Dermis microvascular lymphatic vessel endothelial cell (primary cell): ENCODE measurements at regions not wholly inside any gene's neighbourhood (a gene's known extent, or its start where the extent isn't known, plus 50 kb on each side); places are given as distances from the start of the nearest gene placed in this dataset.

ENCODE experiments used
- DNase-seq, 2 donors: peaks; one replicate each; pipeline versions ENCODE4 v3.0.0 to v3.0.0-alpha.2; 2010; ENCODE audit warnings: low read depth in 2 of 2

DNA sequence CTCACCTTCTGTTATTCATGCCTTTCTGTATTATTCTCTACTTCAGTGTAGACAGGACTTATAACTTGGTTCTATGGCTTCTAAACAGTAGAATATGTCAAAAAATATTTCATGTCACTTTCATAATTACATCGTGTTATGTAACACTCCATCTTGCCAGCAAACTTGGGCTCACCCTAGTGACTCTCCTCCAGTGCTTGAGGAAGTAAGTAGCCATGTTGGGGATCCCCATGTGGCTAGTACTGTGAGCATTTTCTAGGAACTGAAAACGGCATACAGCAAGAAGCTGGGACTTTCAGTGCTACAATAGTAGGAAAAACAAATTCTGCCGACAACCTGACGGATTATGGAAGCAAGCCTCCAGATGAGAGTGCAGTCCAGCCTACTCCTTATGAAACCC lies 495.6 kb downstream of the SLITRK6 start:
- DNase-seq, result no peak

DNA sequence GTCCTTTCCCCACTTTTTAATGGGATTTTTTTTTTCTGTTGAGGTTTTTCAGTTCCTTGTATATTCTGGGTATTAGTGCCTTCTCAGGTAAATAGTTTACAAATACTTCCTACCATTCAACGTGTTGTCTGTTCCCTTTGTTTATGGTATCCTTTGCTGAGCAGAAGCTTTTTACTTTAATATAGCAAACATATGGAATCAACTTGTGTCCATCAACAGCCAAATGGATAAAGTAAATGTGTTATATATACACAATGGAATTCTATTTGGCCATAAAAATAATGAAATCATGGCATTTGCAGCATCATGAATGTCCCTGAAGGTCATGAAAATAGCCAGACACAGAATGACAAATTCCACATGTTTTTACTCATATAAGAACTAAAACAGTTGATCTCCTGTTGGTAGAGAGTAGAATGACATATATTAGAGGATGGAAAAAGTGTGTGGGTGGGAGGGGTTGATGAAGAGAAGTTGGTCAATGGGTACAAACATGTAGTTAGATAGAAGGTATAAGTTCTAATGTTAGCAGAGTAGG lies 500.8 kb downstream of the SLITRK6 start:
- DNase-seq, result no peak

DNA sequence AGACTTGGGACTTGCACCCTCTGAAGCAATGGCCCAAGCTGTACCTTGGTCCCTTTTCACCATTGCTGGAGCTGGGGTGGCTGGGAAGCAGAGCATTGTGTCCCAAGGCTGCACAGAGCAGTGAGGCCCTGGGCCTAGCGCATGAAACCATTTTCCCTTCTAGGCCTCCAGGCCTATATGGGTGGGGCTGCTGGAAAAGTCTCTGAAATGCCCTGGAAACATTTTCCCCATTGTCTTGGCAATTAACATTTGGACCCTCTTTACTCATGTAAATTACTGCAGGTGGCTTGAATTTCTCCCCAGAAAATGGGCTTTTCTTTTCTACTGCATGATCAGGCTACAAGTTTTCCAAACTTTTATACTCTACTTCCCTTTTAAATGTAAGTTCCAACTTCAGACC lies 510.5 kb downstream of the SLITRK6 start:
- no peak for DNase-seq

DNA sequence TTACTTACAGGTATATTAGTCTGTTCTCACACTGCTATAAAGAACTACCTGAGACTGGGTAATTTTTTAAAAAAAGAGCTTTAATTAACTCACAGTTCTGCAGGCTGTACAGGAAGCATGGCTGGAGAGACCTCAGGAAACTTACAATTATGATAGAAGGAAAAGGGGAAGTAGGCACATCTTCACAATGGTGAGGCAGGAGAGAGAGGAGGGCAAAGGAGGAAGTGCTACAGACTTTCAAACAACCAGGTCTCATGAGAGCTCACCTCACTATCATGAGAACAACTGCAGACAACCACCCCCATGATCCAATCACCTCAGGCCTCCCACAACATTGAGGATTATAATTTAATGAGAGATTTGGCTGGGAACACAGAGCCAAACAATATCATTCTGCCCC lies 511.7 kb downstream of the SLITRK6 start:
- no peak for DNase-seq

DNA sequence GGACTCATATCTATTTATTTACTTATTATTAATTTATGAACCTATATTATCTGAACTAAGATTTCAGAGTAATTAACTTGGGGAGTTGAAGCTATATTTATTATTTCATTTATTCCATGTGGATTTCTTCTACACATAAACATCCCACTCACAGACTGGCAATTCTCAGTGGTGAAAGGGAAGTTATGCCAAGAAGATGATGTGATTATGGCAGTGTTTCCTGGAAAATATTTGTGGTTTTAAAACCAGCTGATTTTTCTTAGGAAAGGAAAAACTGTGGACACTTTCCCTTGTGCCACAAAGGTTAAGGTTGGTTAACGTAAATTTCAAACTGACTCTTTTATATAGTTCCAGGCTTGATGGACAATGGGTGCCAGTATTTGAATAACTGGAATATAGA lies 513.1 kb downstream of the SLITRK6 start:
- no peak for DNase-seq

DNA sequence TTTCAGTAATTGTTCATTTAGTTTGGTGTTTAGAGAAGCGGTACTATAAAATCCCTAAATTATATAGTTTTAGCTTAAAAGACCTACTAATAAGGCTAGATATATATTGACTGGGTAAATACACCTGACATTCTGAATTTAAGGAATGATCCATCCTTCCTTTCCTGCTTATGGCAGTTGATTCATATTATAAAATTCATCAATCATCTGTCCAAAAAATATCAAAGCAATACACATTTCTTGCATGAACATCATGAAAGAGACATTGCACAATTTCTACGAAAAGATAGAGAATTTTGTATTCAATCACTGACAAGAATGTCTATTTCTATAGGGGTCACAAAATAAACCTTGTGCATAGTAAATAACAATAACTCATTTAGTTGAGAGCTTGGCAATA lies 514.9 kb downstream of the SLITRK6 start:
- no peak for DNase-seq

DNA sequence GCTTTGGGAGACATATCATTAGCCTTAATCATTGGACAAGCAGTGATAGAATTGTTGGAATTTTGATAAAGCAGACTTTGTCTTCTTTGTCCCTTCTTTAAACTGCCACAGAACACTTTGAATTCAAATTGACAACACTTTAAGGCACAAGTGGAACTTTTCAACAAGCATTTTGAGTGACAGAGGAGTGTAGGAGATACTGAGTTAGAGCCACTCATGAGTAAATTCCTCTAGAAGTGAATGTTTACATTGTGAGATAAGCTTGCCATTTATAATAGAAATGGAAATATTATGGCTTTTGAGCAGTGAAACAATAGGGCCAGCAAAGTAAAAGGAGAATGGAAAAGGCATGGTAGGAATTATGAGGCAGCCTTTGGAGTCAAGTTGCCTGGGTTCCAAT lies 515.8 kb downstream of the SLITRK6 start:
- DNase-seq, result no peak

DNA sequence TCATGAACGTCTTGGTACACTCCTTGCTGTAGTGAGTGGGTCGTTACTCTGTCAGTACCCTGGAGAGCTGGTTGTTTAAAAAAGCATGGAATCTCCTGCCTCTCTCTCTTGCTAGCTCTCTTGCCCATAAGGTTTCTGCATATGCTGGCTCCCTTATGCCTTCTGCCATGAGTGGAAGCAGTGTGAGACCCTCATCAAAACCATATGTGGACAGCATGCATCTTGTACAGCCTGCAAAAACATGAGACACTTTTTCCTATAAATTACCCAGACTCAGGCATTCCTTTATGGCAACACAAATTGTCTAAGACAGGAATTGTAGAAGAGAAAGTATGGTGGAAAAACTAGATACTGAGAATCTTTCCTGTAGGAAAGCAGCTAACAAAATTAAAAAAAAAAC lies 516.3 kb downstream of the SLITRK6 start:
- DNase-seq, result no peak

DNA sequence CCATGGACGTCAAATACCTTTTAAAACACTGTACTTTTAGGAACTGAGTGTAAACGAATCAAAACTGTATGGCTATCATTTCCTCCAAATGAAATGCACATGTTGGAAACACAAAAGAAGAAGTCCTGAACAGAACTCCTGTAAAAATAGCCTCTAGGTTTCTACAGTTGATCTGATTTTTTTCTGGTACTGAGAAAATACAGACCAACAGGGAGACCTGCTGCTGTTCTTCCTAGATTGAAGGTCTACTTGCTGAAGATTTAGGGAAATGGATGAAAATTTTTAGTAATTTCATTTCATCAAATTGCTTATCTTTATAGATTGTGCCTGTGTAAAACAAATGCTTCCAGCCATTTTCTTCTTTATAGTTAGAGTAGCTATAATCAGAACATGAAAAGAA lies 520.4 kb downstream of the SLITRK6 start:
- DNase-seq, result no peak

DNA sequence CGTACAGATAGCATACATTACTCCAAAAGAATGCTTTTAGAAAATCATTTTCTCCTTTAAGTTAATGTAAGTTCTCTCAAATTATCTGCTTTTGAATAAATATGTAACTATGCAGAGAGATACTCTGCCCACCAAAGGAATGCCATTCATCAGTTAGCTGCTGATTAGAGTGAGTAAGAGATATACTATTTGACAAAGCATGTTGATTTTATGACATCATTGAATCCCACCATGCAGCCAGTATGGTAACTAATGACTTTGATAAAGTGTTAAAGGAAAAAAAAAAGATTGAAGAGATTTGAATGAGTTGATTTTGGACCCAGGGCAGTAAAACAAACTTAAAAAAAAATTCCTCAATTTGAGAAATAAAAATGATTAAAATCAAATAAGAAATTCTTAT lies 521.5 kb downstream of the SLITRK6 start:
- DNase-seq, result no peak

DNA sequence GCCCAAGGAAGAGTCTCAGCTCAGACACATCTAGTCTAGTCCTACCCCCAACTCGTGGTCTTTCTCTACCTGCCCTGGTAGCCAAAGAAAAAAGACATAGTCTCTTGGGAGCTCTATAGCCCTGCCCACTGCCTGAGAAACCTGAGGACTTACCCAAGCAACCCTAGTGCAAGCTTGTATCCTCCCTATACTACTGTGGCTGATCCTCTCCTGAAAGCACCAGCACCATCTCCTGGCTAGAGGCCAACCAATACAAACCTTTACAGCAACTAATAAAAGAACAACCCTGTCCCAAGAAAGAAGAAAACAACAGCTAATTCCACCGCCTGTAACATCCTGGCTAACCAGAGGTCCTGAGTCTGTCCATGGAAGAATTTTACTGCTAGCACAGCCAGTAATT lies 532.4 kb downstream of the SLITRK6 start:
- no peak for DNase-seq

DNA sequence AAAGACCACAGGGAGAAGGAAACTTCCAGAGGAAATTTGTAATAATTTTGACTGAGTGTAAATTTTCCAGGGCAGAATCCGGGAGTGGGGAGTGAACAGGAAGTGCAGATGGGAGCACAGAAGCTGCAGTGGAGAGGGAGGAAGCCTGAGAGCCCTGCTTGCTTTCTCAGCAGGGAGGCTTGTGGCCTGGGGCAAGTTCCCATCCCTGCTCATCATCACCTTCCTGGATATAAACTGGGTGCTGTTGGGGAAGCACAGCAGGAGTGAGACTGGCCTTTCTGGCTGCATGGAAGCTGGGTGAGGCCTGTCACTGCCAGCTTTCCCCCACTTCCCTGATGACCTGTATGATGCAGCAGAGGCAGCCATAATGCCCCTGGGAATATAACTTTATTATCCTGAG lies 532.9 kb downstream of the SLITRK6 start:
- no peak for DNase-seq

DNA sequence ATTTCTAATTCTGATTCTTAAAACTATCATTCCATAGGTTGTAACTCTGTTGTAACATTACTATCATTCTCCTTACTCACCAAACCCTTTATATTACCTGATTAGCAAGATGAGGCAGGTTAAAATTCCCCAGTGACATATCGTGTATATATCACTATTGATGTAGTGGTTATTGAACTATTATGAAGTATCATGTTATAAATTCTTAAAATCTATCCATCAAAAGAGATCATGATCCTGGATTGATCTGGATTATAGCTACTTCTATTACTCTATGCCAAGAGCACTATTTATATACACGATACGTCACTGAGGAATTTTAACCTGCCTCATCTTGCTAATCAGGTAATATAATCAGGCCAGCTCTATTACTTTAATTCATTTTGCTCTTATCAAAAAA lies 533.9 kb downstream of the SLITRK6 start:
- no peak for DNase-seq

DNA sequence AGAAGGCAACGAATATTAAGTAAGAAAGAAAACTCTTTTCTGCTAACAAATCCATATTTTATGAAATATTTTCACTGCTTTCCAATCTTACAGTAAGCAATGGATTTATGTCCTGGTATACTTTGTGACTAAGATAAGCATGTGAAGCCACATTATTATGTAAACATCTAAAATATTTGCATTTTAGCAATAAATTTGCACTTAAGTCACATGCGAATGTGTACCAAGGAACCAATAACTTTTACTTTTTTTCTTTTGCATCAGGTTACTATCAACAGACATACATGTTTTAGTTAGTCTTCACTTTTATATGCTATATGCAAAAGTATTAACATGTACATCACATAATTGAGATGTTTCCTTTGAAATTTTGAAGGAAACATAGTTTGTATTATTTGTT lies 536.7 kb downstream of the SLITRK6 start:
- DNase-seq, result no peak

DNA sequence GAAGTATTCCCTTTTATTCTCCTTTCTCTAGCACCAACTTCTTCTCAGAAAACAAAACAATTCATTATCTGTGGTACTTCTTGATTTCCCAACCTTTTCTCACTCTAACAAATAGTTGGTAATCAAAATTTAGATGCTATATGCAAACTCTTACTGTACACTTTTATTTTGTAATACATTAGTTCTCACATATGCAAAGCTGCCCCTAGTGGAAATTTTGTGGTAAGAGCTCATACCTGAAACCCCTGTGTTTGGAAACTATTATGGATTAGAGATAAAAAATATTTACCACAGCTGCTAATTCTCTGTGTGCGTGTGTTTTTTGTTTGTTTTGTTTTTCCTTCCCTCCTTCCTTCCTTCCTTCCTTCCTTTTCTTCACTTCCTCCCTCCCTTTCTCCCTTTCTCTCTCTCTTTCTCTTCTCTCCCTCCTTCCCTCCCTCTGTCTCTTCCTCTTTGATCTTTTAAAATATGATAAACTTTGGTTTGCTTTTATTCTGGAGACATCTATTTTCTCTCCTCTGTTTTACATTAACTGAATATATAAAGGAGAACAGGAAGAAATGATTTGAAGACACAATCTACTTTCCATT lies 537.4 kb downstream of the SLITRK6 start:
- DNase-seq, result no peak

DNA sequence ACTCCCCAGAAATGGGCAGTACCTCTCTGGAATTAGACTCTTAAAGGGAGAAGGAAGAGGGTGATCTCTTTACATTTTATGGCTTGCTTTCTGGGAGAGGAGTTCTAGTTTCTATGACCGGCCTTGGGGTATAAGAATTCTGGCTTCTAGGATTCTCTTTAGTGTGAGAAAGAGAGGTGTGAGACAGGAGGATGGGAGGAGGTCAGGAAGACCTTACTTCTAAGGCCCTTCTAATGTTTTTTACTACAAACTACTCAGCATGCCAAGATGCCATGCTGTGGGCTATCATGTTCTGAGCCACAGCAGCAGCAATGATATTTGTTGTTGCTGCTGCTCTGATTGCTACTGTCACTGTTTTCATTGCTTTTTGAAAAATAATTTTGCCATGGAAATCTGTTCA lies 538.3 kb downstream of the SLITRK6 start:
- DNase-seq, result no peak

DNA sequence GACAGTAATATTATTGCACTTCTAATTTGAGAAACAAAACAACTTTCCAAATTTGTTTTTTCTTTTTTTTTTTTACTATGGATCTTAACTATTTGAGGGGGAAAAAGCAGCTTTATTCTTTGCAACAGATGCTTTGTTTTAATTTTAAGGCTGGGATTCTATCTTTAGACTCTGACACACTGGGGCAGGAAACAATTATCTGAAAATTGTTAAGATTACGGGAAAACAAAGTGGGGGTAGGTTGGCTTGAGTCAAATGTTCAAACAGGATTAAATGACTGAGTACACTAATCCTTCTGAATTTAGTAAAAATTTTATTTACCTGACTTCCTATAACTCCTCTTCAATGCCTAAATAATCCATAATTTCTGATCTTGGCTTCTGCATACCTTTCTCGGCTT lies 543.2 kb downstream of the SLITRK6 start:
- no peak for DNase-seq

DNA sequence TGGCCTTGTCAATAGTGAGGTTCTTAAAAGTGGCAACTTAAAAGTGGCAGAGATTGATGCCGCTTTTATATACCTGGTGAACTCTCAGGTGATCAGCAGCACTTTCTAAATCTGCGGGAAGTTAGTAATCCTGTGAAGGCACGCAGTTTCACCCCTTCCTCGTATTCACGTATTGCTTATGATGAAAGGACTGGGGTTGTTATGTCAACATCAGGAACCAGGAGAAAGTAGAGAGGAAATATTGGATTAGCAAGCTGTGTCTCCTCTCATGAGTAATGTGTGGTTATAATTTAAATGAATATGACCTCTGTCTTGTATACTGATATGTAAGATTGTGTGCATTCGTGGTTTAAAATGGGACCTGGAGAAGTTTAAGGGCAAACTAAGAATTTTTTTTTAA lies 544.6 kb downstream of the SLITRK6 start:
- DNase-seq, result no peak

DNA sequence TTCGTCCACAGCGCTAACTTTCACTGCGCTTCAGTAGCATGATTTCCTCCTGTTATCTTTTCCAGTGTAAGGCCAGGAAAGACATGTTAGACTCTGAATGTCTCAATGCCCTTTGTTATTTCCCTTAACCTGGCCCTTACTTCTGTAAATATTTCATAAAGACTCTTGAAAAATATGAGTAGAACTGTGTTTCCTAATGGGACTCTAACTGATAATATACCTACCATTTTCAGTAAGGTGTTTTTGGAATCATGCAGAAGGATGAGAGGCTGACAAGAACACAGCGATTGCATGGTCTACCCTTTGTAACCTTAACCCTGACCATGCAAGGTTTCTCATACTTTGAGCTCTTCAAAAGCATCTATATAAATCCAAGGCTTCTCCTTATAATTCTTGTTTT lies 550.1 kb downstream of the SLITRK6 start:
- no peak for DNase-seq

DNA sequence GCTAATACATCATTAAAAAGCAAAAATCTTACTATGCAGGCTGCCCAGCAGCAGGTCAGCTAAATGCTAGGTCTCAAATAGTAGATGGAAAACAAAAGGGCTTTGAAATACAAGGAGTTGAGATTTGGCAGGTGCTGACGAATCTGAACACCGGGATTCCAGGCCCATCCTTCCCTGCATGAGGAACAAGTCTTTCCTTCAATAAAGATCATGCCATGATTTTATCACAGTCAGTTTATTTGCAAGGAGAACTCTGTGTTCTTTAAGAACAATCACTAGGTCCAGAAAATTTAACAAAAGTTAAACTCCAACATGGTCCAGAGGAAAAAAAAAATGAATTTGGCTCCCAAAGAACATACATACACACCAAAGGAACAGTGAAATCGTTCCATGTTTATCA lies 551.4 kb downstream of the SLITRK6 start:
- DNase-seq, result no peak

DNA sequence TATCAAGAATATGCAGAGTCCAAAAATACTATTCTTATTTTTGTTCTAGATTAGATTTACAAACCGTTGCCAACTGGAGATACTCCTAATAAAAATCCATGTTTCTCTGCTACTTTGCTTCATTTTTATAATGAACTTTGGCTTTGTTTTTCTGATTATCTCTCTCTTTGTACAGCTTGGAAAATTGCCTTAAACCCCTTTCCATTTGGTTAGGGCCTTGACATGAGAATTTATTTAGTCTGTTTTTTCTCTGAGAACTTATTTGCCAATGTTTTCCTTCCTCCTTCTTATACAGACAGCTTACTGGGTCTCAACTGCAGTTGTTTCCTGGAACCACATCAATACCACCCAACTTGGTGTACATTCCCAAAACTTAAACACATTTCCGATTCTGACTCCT lies 555.4 kb downstream of the SLITRK6 start:
- no peak for DNase-seq

DNA sequence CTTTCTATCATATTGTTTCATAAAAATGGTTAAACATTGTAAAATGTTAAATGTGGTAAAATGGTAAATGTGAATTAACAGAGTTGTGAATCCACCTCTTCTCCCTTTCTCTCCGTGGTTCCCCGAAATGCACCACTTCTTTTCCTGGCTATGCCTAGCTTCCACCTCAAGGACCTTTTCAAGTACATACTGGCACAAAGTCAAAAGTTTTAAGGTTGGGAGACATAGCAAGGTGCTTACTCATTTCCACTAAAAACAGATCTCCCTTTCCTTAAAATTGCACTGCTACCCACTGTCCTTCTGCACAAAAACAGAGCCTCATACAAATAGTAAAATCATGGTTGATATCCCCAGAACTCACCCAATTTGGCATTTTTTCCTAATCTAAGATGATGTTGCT lies 558.2 kb downstream of the SLITRK6 start:
- DNase-seq, result no peak

DNA sequence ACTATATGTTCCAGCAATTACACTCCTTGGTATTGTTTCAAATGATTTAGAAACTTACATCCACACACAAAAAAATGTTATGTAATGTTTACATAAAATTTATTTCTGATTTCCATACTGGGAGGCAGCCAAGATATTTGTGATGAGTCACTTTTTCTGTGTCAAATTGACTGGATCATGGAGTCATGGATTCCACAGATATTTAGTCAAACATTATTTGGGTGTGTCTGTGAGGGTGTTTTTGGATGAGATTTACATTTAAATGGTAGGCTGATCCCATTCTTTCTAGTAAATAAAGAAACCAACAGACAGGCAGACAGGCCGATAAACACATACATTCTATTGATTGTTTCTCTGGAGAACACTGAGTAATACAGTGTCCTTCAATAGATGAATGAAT lies 562.8 kb downstream of the SLITRK6 start:
- peak in 1 of 2 donors; percentile 3 for DNase-seq

DNA sequence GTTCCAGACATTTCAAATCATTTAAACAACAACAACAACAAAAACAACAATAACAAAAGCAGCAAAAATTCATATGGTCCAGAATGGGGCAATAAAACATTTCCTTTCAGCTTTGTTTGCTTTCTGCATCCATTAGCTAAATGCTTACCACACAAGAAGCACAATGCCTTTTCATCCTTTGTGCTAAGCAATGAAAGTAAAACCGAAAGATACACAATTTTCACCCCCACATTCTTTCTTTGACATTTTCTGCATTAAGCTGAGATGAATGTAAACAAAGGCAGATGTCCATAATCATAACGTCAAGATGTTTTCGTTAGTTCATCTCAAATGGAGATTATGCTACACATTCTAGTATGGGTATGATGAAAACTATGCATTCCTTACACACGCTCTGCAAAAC lies 568.5 kb downstream of the SLITRK6 start:
- no peak for DNase-seq
